Right ventricle myocardium inferior (tissue), 1 donor: ENCODE measurements at regions not wholly inside any gene's neighbourhood (a gene's known extent, or its start where the extent isn't known, plus 50 kb on each side); places are given as distances from the start of the nearest gene placed in this dataset.
A peak's percentile ranks its signal among the peaks of the same experiment; 100 is the strongest.
"Not testable (repeated sequence)": the region's sequence is repeated elsewhere in the genome, so short reads cannot be mapped to it uniquely, and the experiment has no call there.

ENCODE experiments used
- ATAC-seq: fragments of 200-7000 bp; cut with Tn5 transposase; one replicate; pipeline ENCODE4 v1.9.1; 2020; ENCODE audit warnings: mild to moderate bottlenecking, moderate library complexity
- DNase-seq: peaks from one replicate; pipeline ENCODE4 v3.0.0; 2021; ENCODE audit errors: missing footprints
- intact Hi-C: fragments of 100-400 bp; cut with DNase I; formaldehyde crosslinking; loops from one replicate; pipeline ENCODE4 v1.11.0; 2022
- donor health status: DM: no; HTN: yes; CAD: no; lungs with severe emphysema.

DNA sequence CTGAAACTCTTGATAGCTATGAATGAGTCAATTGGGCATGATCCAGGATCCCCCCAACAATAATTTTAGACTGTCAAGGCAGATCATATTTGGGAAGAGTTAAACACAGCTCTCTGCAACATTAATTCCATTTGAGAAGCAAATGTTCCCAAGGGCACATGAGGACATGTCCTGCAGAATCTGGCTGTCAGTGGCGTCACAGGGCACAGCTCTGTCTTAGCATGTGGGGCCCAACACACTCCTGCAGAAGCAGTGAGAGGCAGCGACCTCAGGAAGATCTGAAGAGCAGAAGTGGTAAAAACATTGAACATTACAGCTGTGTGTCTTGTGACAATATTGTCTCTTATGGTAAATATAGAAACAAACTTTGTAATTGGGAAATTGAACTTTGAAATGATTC lies 197.1 kb upstream of the PBX1 start:
- intact Hi-C loops: no loop called here
- DNase-seq: peak; percentile 56
- peak; percentile 86 for ATAC-seq

DNA sequence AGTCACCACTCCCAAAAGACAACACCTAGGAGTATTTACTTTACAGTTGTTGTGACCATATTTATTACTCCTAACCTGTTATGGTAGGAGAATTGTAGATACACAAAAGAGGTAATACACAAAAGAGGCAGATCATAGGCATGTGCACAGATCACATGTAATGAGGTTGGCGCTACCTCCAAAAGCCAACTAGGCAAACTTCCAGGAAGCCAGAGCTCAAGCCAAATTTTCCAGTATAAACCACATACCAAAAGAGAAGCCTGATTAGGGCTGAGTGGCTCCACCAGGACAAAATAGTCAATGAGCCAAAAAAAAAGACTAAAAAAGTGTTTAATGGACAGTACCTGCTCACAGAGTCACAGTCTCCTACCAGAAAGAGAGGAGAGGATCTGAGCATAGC lies 195.0 kb upstream of the PBX1 start:
- peak; percentile 37 for ATAC-seq
- intact Hi-C loops: no loop called here

DNA sequence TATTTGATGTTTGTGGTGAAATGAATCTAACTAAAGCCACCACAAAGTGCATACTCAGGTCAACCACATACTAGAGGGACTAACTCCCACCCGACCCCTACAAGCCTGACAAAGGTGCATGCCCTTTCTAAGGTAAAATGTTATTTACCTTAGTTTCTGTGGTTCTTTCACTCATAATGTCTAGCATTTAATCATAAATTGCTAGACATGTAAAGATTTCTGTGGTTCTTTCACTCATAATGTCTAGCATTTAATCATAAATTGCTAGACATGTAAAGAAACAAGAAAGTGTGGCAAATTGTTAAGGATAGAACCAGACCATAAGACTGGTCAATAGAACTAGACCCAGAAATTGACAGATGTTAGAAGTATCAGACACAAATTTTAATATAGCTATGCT lies 193.0 kb upstream of the PBX1 start:
- ATAC-seq: no peak
- DNase-seq: no peak
- intact Hi-C loops: no loop called here

More for the DNA sequence above, 195.0 kb upstream of the PBX1 start:
- DNase-seq: no peak

DNA sequence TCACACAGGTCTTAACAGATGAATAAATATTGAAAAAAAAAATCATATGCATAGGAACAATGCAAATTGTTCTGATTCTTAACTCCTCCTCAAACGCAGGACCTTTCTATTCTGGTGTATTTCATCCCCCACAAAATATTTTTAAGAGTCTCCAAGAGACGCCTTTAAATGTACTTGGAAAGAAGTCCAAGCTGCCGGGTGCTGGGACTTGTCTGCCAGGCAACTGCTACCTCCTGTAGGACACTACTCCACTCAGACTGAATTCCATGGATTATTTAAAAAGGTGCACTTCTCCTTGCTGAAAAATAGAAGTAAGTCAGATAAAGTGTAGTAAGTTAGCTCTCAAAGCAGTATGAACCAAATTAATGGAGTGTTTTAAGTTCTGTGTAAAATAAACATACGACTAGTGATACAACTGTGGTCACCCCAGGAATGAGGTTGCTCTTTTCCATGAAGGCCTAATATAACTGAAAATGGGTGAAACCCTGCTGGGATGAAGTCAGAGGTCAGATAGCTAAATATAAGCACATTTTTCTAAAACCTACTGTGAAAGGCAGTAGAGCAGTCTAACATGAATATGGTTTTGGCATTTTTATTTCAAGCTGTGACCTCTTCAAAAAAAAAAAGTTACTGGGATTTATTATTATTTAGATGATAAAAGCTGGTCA lies 189.2 kb upstream of the PBX1 start:
- no peak for DNase-seq
- ATAC-seq: peak; percentile 62
- intact Hi-C loops: no loop called here

DNA sequence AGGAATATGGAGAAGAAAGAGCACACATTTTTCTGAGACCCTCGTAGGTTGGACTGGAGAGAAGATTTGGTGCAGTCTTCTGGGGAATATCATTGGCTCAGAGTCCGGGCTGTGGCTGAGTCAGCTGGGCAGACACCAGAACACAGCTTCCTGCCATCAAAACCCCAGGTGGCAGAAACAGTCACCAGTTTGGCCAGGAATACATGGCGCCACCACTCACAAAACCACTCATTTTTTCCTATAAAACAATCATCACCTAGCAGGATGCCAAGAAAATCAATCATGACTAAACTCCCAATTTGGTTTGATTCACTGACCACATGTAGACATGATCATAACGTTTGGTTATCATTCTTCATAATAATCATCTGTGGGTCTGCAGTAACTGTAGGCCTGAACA lies 178.1 kb upstream of the PBX1 start:
- DNase-seq: no peak
- intact Hi-C loops: no loop called here
- ATAC-seq: no peak

DNA sequence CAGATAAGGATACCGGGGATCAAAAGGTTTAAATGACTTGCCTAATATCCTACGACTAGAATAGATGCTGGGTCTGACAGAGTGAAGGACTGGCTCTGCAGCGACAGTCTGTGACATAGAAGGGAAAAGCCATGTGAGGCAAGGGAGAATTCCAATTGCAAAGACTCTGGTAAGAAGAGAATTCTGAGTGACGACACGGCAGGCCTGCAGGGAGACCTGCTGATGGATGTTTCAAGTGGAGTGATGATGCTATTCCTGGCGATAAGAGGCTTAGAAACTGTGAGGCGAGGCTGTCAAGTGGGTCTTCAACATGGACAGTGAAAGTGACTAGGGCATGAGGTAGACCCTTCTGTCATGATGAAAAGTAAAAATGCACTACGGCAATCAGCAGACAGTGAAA lies 176.6 kb upstream of the PBX1 start:
- ATAC-seq: peak; percentile 80
- intact Hi-C loops: no loop called here
- DNase-seq: no peak

DNA sequence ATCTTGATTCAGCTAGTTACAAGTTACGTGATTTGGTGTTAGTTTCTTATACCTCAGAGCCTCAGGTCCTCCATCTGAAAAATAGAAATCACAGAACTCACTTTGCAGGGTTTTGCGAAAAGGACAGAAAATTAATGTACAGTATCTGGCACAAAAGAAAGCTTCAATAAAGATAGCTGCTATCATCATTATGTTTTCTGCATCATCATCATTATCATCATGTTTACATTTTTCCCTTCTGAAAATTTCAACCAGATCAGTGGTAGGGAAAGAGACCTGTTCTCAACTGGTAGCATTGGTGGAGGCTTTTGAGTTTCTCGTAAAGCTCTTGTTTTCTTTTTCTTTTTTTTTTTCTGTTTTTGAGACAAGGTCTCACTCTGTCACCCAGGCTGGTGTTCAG lies 174.7 kb upstream of the PBX1 start:
- ATAC-seq: no peak
- intact Hi-C loops: no loop called here

DNA sequence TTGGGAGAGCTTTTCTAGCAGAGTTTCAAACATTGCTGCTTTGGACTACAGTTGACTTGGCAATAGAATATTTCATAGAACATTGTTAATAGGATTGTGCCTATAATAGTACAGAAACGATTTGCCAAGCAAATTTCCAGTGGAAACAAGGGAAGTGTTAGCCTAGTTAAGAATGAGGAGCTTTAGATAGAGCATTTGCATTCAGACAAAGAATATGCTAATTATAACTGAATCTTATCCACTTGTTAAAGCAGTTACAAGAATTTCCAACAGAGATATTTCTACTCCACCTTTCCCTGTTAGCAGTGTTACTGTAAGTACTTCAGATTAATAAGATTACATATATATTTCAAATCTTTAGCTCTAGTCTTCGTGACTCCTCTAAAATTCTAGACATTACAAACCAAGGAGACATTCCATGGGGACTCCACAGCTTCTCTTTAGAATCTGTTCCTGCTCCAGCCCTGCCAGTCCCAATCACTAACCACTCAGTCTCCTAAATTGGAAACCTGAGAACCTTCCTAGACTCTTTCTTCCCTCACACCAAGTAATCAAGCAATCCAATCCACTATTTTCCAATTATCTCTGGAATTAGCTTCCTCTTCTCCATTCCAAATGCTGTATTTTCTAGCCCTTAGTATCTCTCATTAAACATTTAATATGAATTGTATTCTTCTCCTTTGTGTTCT lies 141.8 kb upstream of the PBX1 start:
- ATAC-seq: no peak
- intact Hi-C loops: no loop called here
- DNase-seq: no peak

More for the DNA sequence above, 174.7 kb upstream of the PBX1 start:
- no peak for DNase-seq

DNA sequence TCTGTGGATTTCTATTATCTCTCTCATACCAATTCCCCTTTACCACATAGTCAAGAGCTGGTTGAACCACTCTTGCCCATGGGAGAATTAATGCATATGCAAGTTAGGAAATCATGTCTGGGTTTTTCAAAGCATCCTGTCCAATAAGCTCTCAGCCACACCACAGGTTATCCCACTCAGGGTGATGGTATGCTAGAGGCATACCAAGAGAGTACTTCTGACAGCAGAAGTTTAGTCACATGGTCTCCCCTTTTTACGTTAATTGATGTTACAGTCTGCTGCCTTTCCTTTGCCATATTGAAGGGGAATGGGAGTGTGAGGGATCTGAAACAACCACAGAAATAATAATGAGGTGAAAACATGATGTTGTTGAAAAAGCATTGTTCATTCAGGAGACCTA lies 135.8 kb upstream of the PBX1 start:
- intact Hi-C loops: no loop called here
- ATAC-seq: no peak
- DNase-seq: no peak

DNA sequence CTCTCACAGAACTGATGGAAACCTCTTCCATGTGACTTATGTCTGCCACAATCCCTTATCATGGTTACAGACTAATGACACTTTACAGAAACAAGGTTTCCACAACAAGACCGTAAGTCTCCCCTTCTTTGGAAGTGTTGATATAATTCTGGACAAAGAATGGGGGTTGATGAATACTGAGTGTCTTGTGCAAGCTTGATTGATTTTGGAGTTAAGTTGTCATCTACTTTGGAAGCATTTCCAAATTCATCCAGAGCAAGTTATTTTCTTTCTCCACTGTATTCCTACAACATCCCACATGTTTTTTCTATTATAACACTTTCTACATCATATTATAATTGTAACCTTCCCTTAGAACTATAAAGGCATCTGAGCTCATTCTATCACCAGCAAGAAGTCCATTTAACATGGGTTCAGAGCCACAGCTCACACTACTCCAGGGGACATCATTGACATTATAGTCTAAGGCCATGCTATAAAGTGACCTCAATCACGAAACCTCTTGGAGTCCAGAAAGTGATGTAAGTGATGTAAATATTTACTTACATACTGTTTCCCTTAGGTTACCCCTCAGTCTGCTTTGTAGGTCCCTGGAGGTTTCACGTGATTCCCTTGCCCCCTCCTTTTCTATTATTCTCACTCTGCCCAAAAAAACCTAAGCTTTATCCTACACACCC lies 125.7 kb upstream of the PBX1 start:
- DNase-seq (no peak), ATAC-seq (no peak)
- intact Hi-C loops: no loop called here

DNA sequence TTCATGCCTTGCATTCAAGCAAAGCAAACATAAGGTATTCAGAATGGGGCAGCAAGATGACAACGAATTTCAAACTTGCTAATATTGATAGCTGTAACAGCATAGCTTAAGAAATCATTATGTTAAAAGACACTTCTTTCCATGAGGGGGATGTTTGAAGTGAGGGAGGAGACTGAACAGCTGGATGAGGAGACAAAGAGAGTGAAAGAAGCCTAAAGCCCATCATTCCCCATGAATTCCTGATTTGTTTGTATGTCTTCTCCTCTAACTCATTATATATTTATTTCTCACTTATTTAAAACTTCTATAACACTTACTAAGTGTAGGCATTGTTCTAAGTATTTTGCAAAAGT lies 125.2 kb upstream of the PBX1 start:
- DNase-seq: no peak
- ATAC-seq: no peak
- intact Hi-C loops: no loop called here

DNA sequence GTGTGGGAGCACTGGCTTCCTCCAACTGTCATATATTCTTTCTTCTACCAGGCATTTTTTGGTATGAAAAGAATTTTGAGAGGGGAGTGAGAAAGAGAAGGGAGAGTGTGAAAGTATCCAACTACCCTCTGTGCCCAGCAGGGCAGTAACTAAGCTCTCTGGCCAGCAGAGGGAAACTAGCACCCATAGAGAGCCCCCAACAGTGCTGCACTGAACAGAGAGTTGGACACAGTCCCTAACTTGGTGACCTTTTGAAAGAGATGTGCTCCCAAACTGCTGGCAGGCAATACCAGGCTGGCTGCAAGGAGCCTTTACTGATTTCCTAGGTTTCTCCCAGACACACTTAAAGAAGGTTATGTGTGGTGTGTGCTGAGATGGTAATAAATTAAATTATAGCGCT lies 118.8 kb upstream of the PBX1 start:
- intact Hi-C loops: loop anchor here (2.0 to 10.0 kb wide), 2 partner anchors 347 to 475 kb away; no protein-coding TSS in a partner anchor
- no peak for DNase-seq
- peak; percentile 91 for ATAC-seq

DNA sequence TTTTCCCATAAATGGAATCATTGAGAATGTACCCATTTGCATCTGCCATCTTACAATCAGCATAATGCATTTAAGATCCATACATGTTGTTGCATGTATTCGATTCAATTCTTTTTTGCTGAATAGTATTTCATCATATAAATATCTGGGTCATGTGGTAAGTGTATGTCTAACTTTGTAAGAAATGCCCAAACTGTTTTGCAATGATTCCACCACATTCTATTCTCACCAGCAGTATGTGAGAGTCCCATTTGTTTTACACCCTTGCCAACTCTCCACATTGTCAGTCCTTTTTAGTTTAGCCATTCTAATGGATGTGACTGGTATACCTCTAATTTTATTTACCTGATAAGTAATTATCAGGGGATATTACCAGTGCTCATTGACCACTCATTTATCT lies 115.8 kb upstream of the PBX1 start:
- ATAC-seq (no peak), DNase-seq (no peak)
- intact Hi-C loops: loop anchor here (10.0 kb wide), 1 partner anchor 472 kb away; no protein-coding TSS in a partner anchor

DNA sequence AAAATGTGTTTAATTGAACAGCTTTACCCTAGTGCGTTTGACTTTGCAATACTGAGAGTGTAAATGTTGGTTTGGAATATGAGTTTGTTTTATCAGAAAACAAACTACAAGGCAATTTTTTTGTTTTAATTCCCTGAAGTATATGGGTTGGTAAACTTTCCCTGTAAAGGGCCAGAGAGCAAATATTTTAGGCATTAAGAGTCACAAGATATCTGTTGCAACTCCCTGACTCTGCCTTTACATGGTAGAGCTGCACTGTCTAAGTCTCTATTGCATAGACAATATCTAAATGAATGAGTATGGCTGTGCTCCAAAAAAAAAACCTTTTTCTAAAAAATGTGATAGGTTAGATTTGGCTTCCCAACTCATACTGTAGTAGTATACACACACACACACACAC lies 115.1 kb upstream of the PBX1 start:
- DNase-seq (no peak), ATAC-seq (no peak)
- intact Hi-C loops: loop anchor here (10.0 kb wide), 1 partner anchor 471 kb away; no protein-coding TSS in a partner anchor

DNA sequence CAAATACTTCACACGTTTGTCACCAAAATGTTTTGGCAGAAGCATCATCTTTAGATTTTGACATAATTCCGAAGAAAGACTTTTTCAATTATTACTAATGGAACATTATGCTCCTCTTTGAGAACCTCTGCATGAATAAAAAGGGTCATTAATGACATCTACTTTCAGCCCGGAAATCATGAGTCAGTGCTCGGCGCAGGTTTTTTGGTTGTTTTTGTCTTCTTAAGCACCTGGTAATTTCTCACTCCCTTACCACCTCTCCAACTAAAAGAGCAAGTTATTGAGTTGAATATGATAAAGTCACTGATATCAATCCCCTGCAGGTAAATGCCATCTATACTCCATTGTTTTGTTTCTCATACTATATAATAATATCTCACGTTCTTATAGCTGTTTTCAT lies 113.0 kb upstream of the PBX1 start:
- DNase-seq: no peak
- intact Hi-C loops: loop anchor here (10.0 kb wide), 1 partner anchor 469 kb away; no protein-coding TSS in a partner anchor
- no peak for ATAC-seq

DNA sequence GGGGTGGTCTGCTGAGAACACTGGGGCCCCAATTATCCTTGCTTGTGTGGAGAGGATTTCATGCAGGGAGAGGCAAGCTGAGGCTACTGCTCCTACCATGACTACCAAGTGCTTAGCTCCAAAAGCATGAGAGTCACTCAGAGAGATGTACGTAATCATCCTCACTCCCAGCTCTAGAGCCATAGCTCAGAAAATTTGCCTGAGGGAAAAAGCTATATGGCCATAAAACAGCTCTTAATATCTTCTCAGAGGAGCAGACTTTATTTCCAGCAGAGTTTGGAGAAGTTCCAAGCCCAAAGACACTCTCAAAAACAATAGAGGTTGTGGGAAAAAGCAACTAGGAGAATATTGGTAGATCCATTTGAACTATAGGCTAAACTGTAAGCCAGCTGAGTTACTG lies 106.4 kb upstream of the PBX1 start:
- DNase-seq (no peak), ATAC-seq (no peak)
- intact Hi-C loops: no loop called here

DNA sequence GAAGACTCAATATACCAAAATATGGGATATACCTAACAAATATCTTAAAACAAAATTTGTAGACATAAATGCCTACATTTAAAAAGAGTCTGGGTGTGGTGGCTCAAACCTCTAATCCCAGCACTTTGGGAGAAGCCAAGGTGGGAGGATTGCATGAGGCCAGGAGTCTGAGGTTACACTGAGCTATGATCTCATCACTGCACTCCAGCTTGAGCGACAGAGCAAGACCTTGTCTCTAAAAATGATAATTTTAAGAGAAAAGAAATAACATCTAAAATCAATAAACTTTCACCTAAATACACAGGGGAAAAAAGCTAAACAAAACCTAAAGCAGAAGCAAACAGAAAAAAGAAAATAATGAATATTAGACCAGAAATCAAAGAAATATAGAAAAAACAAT lies 102.7 kb upstream of the PBX1 start:
- ATAC-seq (no peak), DNase-seq (no peak)
- intact Hi-C loops: no loop called here

DNA sequence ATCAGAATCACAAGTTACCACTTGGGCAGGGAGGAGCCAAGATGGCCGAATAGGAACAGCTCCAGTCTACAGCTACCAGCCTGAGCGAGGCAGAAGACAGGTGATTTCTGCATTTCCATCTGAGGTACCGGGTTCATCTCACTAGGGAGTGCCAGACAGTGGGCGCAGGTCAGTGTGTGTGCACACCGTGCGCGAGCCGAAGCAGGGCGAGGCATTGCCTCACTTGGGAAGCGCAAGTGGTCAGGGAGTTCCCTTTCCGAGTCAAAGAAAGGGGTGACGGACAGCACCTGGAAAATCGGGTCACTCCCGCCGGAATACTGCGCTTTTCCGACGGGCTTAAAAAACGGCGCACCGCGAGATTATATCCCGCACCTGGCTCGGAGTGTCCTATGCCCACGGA lies 99.8 kb upstream of the PBX1 start:
- DNase-seq, intact Hi-C loops, ATAC-seq: not testable (repeated sequence)

DNA sequence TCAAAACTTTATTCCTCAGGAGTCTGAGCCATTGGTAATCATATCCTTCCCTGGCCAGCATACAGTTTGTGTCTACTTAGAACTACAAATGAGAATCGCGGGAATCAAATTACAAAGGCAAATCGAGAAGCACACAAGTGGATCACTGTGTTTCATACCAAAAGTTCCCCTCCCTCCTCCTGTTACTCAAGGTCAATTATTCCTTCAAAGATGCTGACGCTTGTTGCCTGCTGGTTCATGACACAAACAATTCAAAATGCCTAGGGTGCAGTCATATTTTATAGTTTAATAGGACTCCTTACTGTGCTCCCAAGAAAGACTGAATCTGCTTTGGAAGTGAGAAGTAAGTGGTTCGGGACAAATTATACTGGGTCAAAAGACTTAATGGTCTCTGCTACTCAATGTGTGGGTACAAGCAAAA lies 93.0 kb upstream of the PBX1 start:
- DNase-seq: no peak
- intact Hi-C loops: no loop called here
- ATAC-seq: no peak

DNA sequence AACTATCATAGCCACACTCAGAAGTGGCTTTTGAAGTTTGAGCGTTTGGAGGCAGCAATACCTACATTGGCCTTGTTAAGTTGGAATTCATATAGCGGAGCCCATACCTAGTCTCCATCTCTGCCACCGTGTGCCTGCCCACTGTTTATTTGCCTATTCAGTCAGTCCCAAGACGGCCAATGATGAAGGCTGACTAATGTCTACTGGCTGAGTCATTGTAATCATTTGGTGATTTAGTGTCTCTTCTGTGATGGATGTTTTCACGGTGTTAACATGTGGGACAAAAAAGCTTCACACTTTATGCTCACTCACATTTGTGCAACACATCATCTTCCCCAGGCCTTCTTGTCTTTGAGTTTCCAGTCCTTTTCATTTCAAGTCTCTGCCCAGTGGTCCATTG lies 92.6 kb upstream of the PBX1 start:
- no peak for ATAC-seq
- intact Hi-C loops: no loop called here
- no peak for DNase-seq
